ENCODE measurements at regions not wholly inside any gene's neighbourhood (a gene's known extent, or its start where the extent isn't known, plus 50 kb on each side); places are given as distances from the start of the nearest gene placed in this dataset.
"Not testable (repeated sequence)": the region's sequence is repeated elsewhere in the genome, so short reads cannot be mapped to it uniquely, and the experiment has no call there.

- no peak for DNase-seq
- Histone ChIP-seq H3K4me1 (ENCODE audit: insufficient read depth, low read length) (no peaks in the 10 kb centered on the region), H3K36me3 (ENCODE audit: insufficient read depth, low read length) (no peaks in the 10 kb centered on the region), H3K27me3 (ENCODE audit: insufficient read depth, low read length) (no peaks in the 10 kb centered on the region), H3K27ac (ENCODE audit: low read depth, low read length) (no peak overlapping the region), H3K9me3 (ENCODE audit: control insufficient read depth in 1 of 2, low read length in 2 of 2) (no peaks in the 10 kb centered on the region), H3K4me3 (ENCODE audit: low read length in 2 of 2) (no peak overlapping the region)
- Mint-ChIP-seq H3K36me3 (no peaks in the 10 kb centered on the region), H3K9me3 (peaks cover 0 to 5% (median under 1%) of the 10 kb centered on the region in 8 donors), H3K27me3 (no peaks in the 10 kb centered on the region), H3K4me1 (no peaks in the 10 kb centered on the region), H3K4me3 (no peak overlapping the region), H3K27ac (no peak overlapping the region)
- intact Hi-C loops (cut with micrococcal nuclease), result no loop called here
- ChIA-PET POLR2A (ENCODE audit: partially characterized antibody) (no interaction called here), CTCF (ENCODE audit: partially characterized antibody) (no interaction called here)
Observed at GRCh38 chr4:42778349-42778748, 114.2 kb upstream of the GRXCR1 start.

DNA sequence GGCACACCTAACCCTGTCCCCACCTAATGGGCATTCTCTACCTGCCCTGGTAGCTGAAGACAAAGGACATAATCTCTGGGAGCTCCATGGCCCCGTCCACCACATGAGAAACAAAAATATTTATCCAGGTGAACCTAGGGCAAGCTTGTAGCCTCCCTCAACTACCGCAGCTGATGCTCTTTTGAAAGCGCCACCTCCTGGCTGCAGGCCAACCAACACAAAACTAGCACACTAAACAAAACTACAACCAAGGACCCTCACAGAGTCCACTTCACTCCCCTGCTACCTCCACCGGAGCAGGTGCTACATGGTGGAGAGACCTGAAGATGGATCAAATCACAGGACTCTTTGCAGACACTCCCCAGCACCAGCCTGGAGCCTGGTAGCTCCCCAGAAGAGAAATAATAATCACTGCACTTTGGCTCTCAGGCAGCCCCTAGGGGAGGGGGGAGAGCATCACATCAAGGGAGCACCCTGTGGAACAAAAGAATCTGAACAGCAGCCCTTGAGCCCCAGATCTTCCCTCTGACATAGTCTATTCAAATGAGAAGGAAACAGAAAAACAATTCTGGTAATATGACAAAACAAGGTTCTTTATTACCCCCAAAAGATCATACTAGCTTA lies 111.3 kb upstream of the ATP8A1 start:
- Histone ChIP-seq H3K9me3 (ENCODE audit: control insufficient read depth in 1 of 2, low read length in 2 of 2) (no peaks in the 10 kb centered on the region), H3K27ac (ENCODE audit: low read depth, low read length) (no peak overlapping the region), H3K4me1 (ENCODE audit: insufficient read depth, low read length) (no peaks in the 10 kb centered on the region), H3K27me3 (ENCODE audit: insufficient read depth, low read length) (no peaks in the 10 kb centered on the region), H3K4me3 (ENCODE audit: low read length in 2 of 2) (no peak overlapping the region), H3K36me3 (ENCODE audit: insufficient read depth, low read length) (no peaks in the 10 kb centered on the region)
- ChIA-PET POLR2A (ENCODE audit: partially characterized antibody) (no interaction called here), CTCF (ENCODE audit: partially characterized antibody) (interaction anchor here (0.7 to 2.9 kb wide), 11 partner anchors 8 to 249 kb away, joined by 3 to 24 read pairs (median 3); no protein-coding TSS in a partner anchor)
- no peak overlapping the region for H3K4me3 Mint-ChIP-seq
- intact Hi-C loops (cut with micrococcal nuclease), result loop anchor here (1.0 kb wide), 1 partner anchor 200 kb away; no protein-coding TSS in a partner anchor
- H3K27ac Mint-ChIP-seq, result no peak overlapping the region
- H3K27me3 Mint-ChIP-seq, result no peaks in the 10 kb centered on the region
- DNase-seq, result no peak
- H3K4me1 Mint-ChIP-seq, result no peaks in the 10 kb centered on the region
- H3K9me3 Mint-ChIP-seq, result no peaks in the 10 kb centered on the region
- no peaks in the 10 kb centered on the region for H3K36me3 Mint-ChIP-seq

GRCh38 chr4:42767669-42768068 lies 110.8 kb upstream of the ATP8A1 start:
- Histone ChIP-seq H3K4me1 (ENCODE audit: insufficient read depth, low read length) (no peaks in the 10 kb centered on the region), H3K36me3 (ENCODE audit: insufficient read depth, low read length) (no peaks in the 10 kb centered on the region), H3K9me3 (ENCODE audit: control insufficient read depth in 1 of 2, low read length in 2 of 2) (no peaks in the 10 kb centered on the region), H3K4me3 (ENCODE audit: low read length in 2 of 2) (no peak overlapping the region), H3K27ac (ENCODE audit: low read depth, low read length) (no peak overlapping the region), H3K27me3 (ENCODE audit: insufficient read depth, low read length) (no peaks in the 10 kb centered on the region)
- ChIA-PET POLR2A (ENCODE audit: partially characterized antibody) (no interaction called here), CTCF (ENCODE audit: partially characterized antibody) (interaction anchor here (0.7 to 2.9 kb wide), 10 partner anchors 10 to 248 kb away, joined by 3 to 24 read pairs (median 3); no protein-coding TSS in a partner anchor)
- Mint-ChIP-seq H3K4me3 (no peak overlapping the region), H3K27me3 (no peaks in the 10 kb centered on the region), H3K27ac (no peak overlapping the region), H3K36me3 (no peaks in the 10 kb centered on the region), H3K4me1 (no peaks in the 10 kb centered on the region), H3K9me3 (no peaks in the 10 kb centered on the region)
- intact Hi-C loops (cut with micrococcal nuclease), result loop anchor here (1.0 kb wide), 1 partner anchor 199 kb away; no protein-coding TSS in a partner anchor
- no peak for DNase-seq

GRCh38 chr4:42761804-42762203 lies 104.9 kb upstream of the ATP8A1 start:
- Mint-ChIP-seq H3K9me3 (no peaks in the 10 kb centered on the region), H3K36me3 (no peaks in the 10 kb centered on the region), H3K27ac (no peak overlapping the region), H3K27me3 (peaks cover 0 to 5% of the 10 kb centered on the region in 2 donors), H3K4me1 (no peaks in the 10 kb centered on the region), H3K4me3 (no peak overlapping the region)
- Histone ChIP-seq H3K4me3 (ENCODE audit: low read length in 2 of 2) (no peak overlapping the region), H3K4me1 (ENCODE audit: insufficient read depth, low read length) (no peaks in the 10 kb centered on the region), H3K27me3 (ENCODE audit: insufficient read depth, low read length) (no peaks in the 10 kb centered on the region), H3K36me3 (ENCODE audit: insufficient read depth, low read length) (no peaks in the 10 kb centered on the region), H3K27ac (ENCODE audit: low read depth, low read length) (no peak overlapping the region), H3K9me3 (ENCODE audit: control insufficient read depth in 1 of 2, low read length in 2 of 2) (no peaks in the 10 kb centered on the region)
- DNase-seq, result no peak
- ChIA-PET CTCF (ENCODE audit: partially characterized antibody) (no interaction called here), POLR2A (ENCODE audit: partially characterized antibody) (no interaction called here)
- intact Hi-C loops (cut with micrococcal nuclease), result no loop called here

DNA sequence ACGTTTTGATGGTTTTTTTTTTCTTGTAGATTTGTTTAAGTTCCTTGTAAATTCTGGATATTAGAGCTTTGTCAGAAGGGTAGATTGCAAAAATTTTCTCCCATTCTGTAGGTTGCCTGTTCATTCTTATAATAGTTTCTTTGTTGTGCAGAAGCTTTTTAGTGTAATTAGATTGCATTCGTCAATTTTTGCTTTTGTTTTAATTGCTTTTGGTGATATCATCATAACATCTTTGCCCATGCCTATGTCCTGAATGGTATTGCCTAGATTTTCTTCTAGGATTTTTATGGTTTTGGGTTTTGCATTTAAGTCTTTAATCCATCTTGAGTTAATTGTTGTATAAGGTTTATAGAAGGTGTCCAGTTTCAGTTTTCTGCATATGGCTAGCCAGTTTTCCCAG lies 98.1 kb upstream of the ATP8A1 start:
- CTCF ChIA-PET (ENCODE audit: partially characterized antibody), result interaction anchor here (1.1 to 1.2 kb wide), 2 partner anchors 13 to 186 kb away, joined by 4 to 5 read pairs; no protein-coding TSS in a partner anchor
- H3K9me3 ChIP-seq (ENCODE audit: control insufficient read depth in 1 of 2, low read length in 2 of 2); H3K4me3 ChIP-seq (ENCODE audit: low read length in 2 of 2); H3K27me3 ChIP-seq (ENCODE audit: insufficient read depth, low read length); H3K36me3 Mint-ChIP-seq; H3K9me3 Mint-ChIP-seq; intact Hi-C loops (cut with micrococcal nuclease); H3K27ac ChIP-seq (ENCODE audit: low read depth, low read length); H3K4me1 ChIP-seq (ENCODE audit: insufficient read depth, low read length); H3K27me3 Mint-ChIP-seq; H3K36me3 ChIP-seq (ENCODE audit: insufficient read depth, low read length); H3K4me3 Mint-ChIP-seq; POLR2A ChIA-PET (ENCODE audit: partially characterized antibody); H3K4me1 Mint-ChIP-seq; DNase-seq: not testable (repeated sequence)
- H3K27ac Mint-ChIP-seq, result peak overlapping the region in 1 of 7 donors; percentile 38

- peaks cover 0 to 2% (median 0%) of the 10 kb centered on the region in 8 donors for H3K9me3 Mint-ChIP-seq
- intact Hi-C loops (cut with micrococcal nuclease), result no loop called here
- no peaks in the 10 kb centered on the region for H3K36me3 ChIP-seq (ENCODE audit: insufficient read depth, low read length)
- no peak overlapping the region for H3K27ac Mint-ChIP-seq
- H3K27me3 ChIP-seq (ENCODE audit: insufficient read depth, low read length), result no peaks in the 10 kb centered on the region
- H3K27ac ChIP-seq (ENCODE audit: low read depth, low read length), result no peak overlapping the region
- no peak overlapping the region for H3K4me3 Mint-ChIP-seq
- CTCF ChIA-PET (ENCODE audit: partially characterized antibody), result interaction anchor here (1.2 to 7.6 kb wide), 3 partner anchors 16 to 182 kb away, joined by 3 to 103 read pairs (median 4); no protein-coding TSS in a partner anchor
- POLR2A ChIA-PET (ENCODE audit: partially characterized antibody), result no interaction called here
- H3K9me3 ChIP-seq (ENCODE audit: control insufficient read depth in 1 of 2, low read length in 2 of 2), result no peaks in the 10 kb centered on the region
- H3K36me3 Mint-ChIP-seq, result no peaks in the 10 kb centered on the region
- peaks cover 2 to 3% of the 10 kb centered on the region in 2 donors for H3K27me3 Mint-ChIP-seq
- DNase-seq, result no peak
- H3K4me3 ChIP-seq (ENCODE audit: low read length in 2 of 2), result no peak overlapping the region
- H3K4me1 ChIP-seq (ENCODE audit: insufficient read depth, low read length), result no peaks in the 10 kb centered on the region
- peaks cover 0 to 1% (median 0%) of the 10 kb centered on the region in 4 donors for H3K4me1 Mint-ChIP-seq
Observed at GRCh38 chr4:42751587-42751986, 94.7 kb upstream of the ATP8A1 start.

GRCh38 chr4:42750856-42751255 lies 94.0 kb upstream of the ATP8A1 start:
- peaks cover 0 to 1% (median 0%) of the 10 kb centered on the region in 4 donors for H3K4me1 Mint-ChIP-seq

More at GRCh38 chr4:42750856-42751255, 94.0 kb upstream of the ATP8A1 start:
- H3K4me1 ChIP-seq (ENCODE audit: insufficient read depth, low read length), result no peaks in the 10 kb centered on the region
- no peaks in the 10 kb centered on the region for H3K9me3 ChIP-seq (ENCODE audit: control insufficient read depth in 1 of 2, low read length in 2 of 2)
- Mint-ChIP-seq H3K27me3 (peaks cover 2 to 3% of the 10 kb centered on the region in 2 donors), H3K36me3 (no peaks in the 10 kb centered on the region), H3K4me3 (no peak overlapping the region), H3K9me3 (peaks cover 0 to 2% (median 0%) of the 10 kb centered on the region in 8 donors), H3K27ac (no peak overlapping the region)
- no peaks in the 10 kb centered on the region for H3K27me3 ChIP-seq (ENCODE audit: insufficient read depth, low read length)
- no peak overlapping the region for H3K27ac ChIP-seq (ENCODE audit: low read depth, low read length)
- POLR2A ChIA-PET (ENCODE audit: partially characterized antibody), result interaction anchor here (0.6 kb wide), 1 partner anchor 94 kb away, joined by 3 read pairs; the partner anchor contains the start of gene ATP8A1
- no peaks in the 10 kb centered on the region for H3K36me3 ChIP-seq (ENCODE audit: insufficient read depth, low read length)
- intact Hi-C loops (cut with micrococcal nuclease), result loop anchor here (1.0 kb wide), 1 partner anchor 183 kb away; no protein-coding TSS in a partner anchor
- no peak for DNase-seq
- CTCF ChIA-PET (ENCODE audit: partially characterized antibody), result interaction anchor here (1.2 to 7.6 kb wide), 4 partner anchors 17 to 190 kb away, joined by 3 to 103 read pairs (median 4); no protein-coding TSS in a partner anchor
- H3K4me3 ChIP-seq (ENCODE audit: low read length in 2 of 2), result no peak overlapping the region
